ENCODE measurements at regions not wholly inside any gene's neighbourhood (a gene's known extent, or its start where the extent isn't known, plus 50 kb on each side); places are given as distances from the start of the nearest gene placed in this dataset.

DNA sequence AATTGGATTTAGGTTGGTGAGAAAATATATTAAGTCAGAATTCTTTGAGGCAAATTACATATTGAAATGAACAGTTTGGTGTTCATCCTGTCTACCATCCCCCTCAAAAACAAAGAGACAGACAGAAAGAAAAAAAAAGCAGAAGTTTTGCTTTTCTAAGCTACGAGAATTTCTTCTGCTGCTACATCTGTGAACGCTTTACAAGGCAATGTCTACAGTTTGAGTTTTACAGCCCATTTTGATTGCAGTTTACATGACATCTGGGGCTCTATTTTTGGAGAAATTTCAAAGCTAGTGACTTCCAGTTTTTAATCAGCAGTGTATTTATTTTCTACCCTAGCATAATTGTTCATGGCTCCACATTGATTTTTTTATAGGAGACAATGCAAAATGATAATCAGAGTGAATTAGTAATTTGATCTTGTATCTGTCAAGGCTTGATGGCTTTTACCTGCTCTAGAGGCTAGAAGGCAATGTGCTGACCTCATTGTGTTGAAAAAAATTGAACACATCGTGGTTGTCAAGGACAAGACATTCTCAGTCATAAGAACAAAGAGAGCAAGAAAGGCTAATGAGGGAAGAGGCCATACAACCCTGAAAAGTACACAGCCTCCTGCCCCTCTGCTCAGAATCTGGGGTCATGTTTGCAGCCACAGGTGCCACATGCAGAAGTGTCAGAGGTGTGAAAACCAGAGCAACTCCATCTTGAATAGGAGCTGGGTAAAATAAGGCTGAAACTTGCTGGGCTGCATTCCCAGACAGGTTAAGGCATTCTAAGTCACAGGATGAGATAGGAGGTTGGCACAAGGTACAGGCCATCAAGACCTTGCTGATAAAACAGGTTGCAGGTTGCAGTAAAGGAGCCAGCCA is 201.0 kb upstream of the CAMK1G start:
- H3K4me1 ChIP-seq (ENCODE audit: insufficient read depth, low read length), result no peaks in the 10 kb centered on the region
- H3K9ac ChIP-seq (ENCODE audit: low read depth, low read length), result no peak overlapping the region
- TF ChIP-seq, protein P1, sequence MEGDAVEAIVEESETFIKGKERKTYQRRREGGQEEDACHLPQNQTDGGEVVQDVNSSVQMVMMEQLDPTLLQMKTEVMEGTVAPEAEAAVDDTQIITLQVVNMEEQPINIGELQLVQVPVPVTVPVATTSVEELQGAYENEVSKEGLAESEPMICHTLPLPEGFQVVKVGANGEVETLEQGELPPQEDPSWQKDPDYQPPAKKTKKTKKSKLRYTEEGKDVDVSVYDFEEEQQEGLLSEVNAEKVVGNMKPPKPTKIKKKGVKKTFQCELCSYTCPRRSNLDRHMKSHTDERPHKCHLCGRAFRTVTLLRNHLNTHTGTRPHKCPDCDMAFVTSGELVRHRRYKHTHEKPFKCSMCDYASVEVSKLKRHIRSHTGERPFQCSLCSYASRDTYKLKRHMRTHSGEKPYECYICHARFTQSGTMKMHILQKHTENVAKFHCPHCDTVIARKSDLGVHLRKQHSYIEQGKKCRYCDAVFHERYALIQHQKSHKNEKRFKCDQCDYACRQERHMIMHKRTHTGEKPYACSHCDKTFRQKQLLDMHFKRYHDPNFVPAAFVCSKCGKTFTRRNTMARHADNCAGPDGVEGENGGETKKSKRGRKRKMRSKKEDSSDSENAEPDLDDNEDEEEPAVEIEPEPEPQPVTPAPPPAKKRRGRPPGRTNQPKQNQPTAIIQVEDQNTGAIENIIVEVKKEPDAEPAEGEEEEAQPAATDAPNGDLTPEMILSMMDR (IDR thresholded peaks at IDR 0.05; ENCODE audit: borderline replicate concordance, extremely low read depth, low read length, poor library complexity, severe bottlenecking), result no peak
- no peak for TF ChIP-seq EZH2 (IDR thresholded peaks at IDR 0.05; ENCODE audit: borderline replicate concordance, low read depth, low read length, severe bottlenecking)
- no peaks in the 10 kb centered on the region for H3K79me2 ChIP-seq (ENCODE audit: insufficient read depth, low read length)
- H3K27me3 ChIP-seq (ENCODE audit: insufficient read depth, low read length, poor library complexity), result peaks cover 5% of the 10 kb centered on the region
- H3K4me3 ChIP-seq (ENCODE audit: low read depth in 1 of 2, low read length in 2 of 2), result no peak overlapping the region
- H4K20me1 ChIP-seq (ENCODE audit: insufficient read depth, low read length), result no peaks in the 10 kb centered on the region
- H3K36me3 ChIP-seq (ENCODE audit: insufficient read depth, low read length), result no peaks in the 10 kb centered on the region
- H2AFZ ChIP-seq (ENCODE audit: low read depth, low read length), result no peak overlapping the region
- H3K9me3 ChIP-seq (ENCODE audit: insufficient read depth, low read length, severe bottlenecking), result no peaks in the 10 kb centered on the region
- DNase-seq (no peak), ATAC-seq (ENCODE audit: insufficient read depth, low read depth) (no peak)
- no peak overlapping the region for H3K27ac ChIP-seq (ENCODE audit: low read length)
- H3K4me2 ChIP-seq (ENCODE audit: insufficient read depth, low read length), result no peak overlapping the region

DNA sequence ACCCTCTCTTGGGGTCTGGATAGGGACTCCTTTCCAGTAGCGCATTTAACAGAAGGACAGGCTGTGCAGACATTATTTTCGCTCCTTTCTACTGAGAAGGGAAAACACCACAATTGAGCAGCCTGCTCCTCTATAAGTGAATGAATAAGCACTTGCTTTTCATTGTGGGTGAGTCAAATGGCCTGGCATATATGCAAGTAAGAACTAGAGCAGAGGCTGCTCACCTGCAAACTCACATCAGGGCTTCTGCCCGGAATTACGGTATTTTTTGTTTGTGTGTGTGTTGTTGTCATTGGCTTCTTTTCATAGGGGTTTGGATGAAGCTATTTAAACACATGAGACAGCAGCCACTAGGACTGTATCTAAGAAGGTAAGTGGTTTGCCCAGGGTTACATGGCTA is 200.1 kb upstream of the CAMK1G start:
- H2AFZ ChIP-seq (ENCODE audit: low read depth, low read length), result no peak overlapping the region
- no peak overlapping the region for H3K4me3 ChIP-seq (ENCODE audit: low read depth in 1 of 2, low read length in 2 of 2)
- no peaks in the 10 kb centered on the region for H4K20me1 ChIP-seq (ENCODE audit: insufficient read depth, low read length)
- no peak overlapping the region for H3K4me2 ChIP-seq (ENCODE audit: insufficient read depth, low read length)
- DNase-seq (no peak), ATAC-seq (ENCODE audit: insufficient read depth, low read depth) (no peak)
- H3K9ac ChIP-seq (ENCODE audit: low read depth, low read length), result no peak overlapping the region
- peaks cover 5% of the 10 kb centered on the region for H3K27me3 ChIP-seq (ENCODE audit: insufficient read depth, low read length, poor library complexity)
- no peaks in the 10 kb centered on the region for H3K4me1 ChIP-seq (ENCODE audit: insufficient read depth, low read length)
- no peaks in the 10 kb centered on the region for H3K9me3 ChIP-seq (ENCODE audit: insufficient read depth, low read length, severe bottlenecking)
- TF ChIP-seq, protein P1 (IDR thresholded peaks at IDR 0.05; ENCODE audit: borderline replicate concordance, extremely low read depth, low read length, poor library complexity, severe bottlenecking), result no peak
- no peak for TF ChIP-seq EZH2 (IDR thresholded peaks at IDR 0.05; ENCODE audit: borderline replicate concordance, low read depth, low read length, severe bottlenecking)
- H3K79me2 ChIP-seq (ENCODE audit: insufficient read depth, low read length), result no peaks in the 10 kb centered on the region
- H3K27ac ChIP-seq (ENCODE audit: low read length), result no peak overlapping the region
- H3K36me3 ChIP-seq (ENCODE audit: insufficient read depth, low read length), result no peaks in the 10 kb centered on the region

DNA sequence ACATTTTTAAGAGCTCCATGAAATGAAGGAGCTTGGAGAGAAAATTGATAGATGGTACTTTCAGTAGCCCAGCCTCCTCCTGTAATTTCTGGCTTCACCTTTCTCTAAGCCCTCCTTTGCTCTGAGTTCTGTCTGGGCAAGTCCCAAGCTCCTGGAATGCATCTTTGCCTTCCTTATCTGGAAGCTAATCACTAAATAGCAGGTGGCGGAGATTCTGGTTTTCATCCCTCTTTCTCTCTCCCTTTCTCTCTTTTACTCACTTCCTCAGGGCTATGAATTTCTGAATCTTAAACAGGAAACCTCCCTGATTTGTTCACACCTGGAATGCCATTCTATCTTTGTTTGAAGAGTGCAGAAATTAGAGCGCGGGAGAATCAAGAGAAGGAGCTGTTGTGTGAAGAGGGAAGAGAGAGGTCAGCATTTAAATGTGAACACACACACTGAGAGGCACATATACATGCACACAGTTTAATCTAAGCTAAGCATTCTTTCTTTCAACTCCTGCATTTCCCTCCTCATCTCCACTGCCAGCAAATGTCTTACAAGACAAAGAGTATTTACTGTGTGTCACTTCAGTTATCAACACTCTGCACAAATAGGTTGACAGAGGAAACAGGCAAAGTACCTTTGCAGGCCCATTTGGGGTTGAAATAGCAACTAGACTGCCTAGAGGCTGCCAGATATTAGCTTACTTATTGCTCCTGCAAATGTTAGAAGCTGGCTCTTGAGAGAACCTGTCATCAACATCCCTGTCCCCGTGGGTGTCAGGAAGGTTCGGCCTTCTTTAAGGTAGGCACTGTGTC is 199.4 kb upstream of the CAMK1G start:
- no peaks in the 10 kb centered on the region for H4K20me1 ChIP-seq (ENCODE audit: insufficient read depth, low read length)
- TF ChIP-seq, protein P1 (IDR thresholded peaks at IDR 0.05; ENCODE audit: borderline replicate concordance, extremely low read depth, low read length, poor library complexity, severe bottlenecking), result no peak
- TF ChIP-seq EZH2 (IDR thresholded peaks at IDR 0.05; ENCODE audit: borderline replicate concordance, low read depth, low read length, severe bottlenecking), result no peak
- no peaks in the 10 kb centered on the region for H3K36me3 ChIP-seq (ENCODE audit: insufficient read depth, low read length)
- H3K27ac ChIP-seq (ENCODE audit: low read length), result no peak overlapping the region
- no peak overlapping the region for H3K4me3 ChIP-seq (ENCODE audit: low read depth in 1 of 2, low read length in 2 of 2)
- DNase-seq (no peak), ATAC-seq (ENCODE audit: insufficient read depth, low read depth) (no peak)
- no peaks in the 10 kb centered on the region for H3K4me1 ChIP-seq (ENCODE audit: insufficient read depth, low read length)
- H3K9me3 ChIP-seq (ENCODE audit: insufficient read depth, low read length, severe bottlenecking), result no peaks in the 10 kb centered on the region
- no peaks in the 10 kb centered on the region for H3K79me2 ChIP-seq (ENCODE audit: insufficient read depth, low read length)
- H2AFZ ChIP-seq (ENCODE audit: low read depth, low read length), result no peak overlapping the region
- H3K27me3 ChIP-seq (ENCODE audit: insufficient read depth, low read length, poor library complexity), result peaks cover 5% of the 10 kb centered on the region
- no peak overlapping the region for H3K9ac ChIP-seq (ENCODE audit: low read depth, low read length)
- no peak overlapping the region for H3K4me2 ChIP-seq (ENCODE audit: insufficient read depth, low read length)

Data from DND-41 (cell line).